IMR-90 (cell line): ENCODE measurements at regions not wholly inside any gene's neighbourhood (a gene's known extent, or its start where the extent isn't known, plus 50 kb on each side); places are given as distances from the start of the nearest gene placed in this dataset.

Experiments
- ATAC-seq: fragments of 200-7000 bp; cut with Tn5 transposase; 2 replicates; pipeline ENCODE4 v1.9.1; 2020; ENCODE audit warnings: low read depth, mild to moderate bottlenecking, moderate library complexity
- BruUV-seq: library from RNA; stranded (reverse); fragments of 400-500 nt; replicated peaks from 2 replicates; lab custom pipeline; 2021; lab: Mats Ljungman, UMichigan
- CTCF ChIA-PET: fragments of 300-600 bp; formaldehyde crosslinking; extraction: SDS; loops from one replicate; lab custom pipeline; 2021; ENCODE audit warnings: antibody characterized with exemption; lab: Yijun Ruan, JAX
- POLR2A ChIA-PET: fragments of 300-600 bp; sonication (Branson Sonifier 250); formaldehyde crosslinking; loops from one replicate; lab custom pipeline; 2022; ENCODE audit warnings: antibody characterized with exemption; ENCODE audit not compliant: unreplicated experiment; lab: Charles Lee
- DNase-seq: peaks from one replicate; pipeline ENCODE4 v3.0.0; 2013
- H2AFZ ChIP-seq: replicated peaks from 2 replicates; pipeline ENCODE3; 2013; ENCODE audit warnings: low read length, mild to moderate bottlenecking; ENCODE audit not compliant: poor library complexity
- H2AK5ac ChIP-seq: 2 replicates; pipeline ENCODE4 v1.6.1; 2013; ENCODE audit warnings: low read depth, low read length, inconsistent platforms
- H2AK9ac ChIP-seq: replicated peaks from 2 replicates; pipeline ENCODE3; 2013; ENCODE audit warnings: mild to moderate bottlenecking, low read depth, low read length, moderate library complexity; ENCODE audit not compliant: poor library complexity
- H2BK120ac ChIP-seq: 2 replicates; pipeline ENCODE4 v1.6.1; 2013; ENCODE audit warnings: low read depth, low read length, inconsistent platforms
- H2BK15ac ChIP-seq: 3 replicates; pipeline ENCODE4 v1.6.1; 2013; ENCODE audit warnings: low read depth, low read length, inconsistent platforms
- H2BK20ac ChIP-seq: 2 replicates; pipeline ENCODE4 v1.6.1; 2013; ENCODE audit warnings: low read depth, mild to moderate bottlenecking, inconsistent platforms, low read length, moderate library complexity
- H2BK5ac ChIP-seq: 2 replicates; pipeline ENCODE4 v1.6.1; 2013; ENCODE audit warnings: mild to moderate bottlenecking, low read depth, low read length, inconsistent platforms; ENCODE audit not compliant: poor library complexity, severe bottlenecking
- H3K14ac ChIP-seq: replicated peaks from 2 replicates; pipeline ENCODE4 v1.6.1; 2013; ENCODE audit warnings: low read depth, low read length, inconsistent platforms
- H3K18ac ChIP-seq: 2 replicates; pipeline ENCODE4 v1.6.1; 2013; ENCODE audit warnings: low read depth, low read length, control low read depth
- H3K23ac ChIP-seq: 2 replicates; pipeline ENCODE4 v1.6.1; 2013; ENCODE audit warnings: low read depth, low read length, inconsistent platforms
- H3K27ac ChIP-seq: 2 replicates; pipeline ENCODE4 v1.5.1; 2013; ENCODE audit warnings: mild to moderate bottlenecking, control low read depth, low read length; ENCODE audit not compliant: insufficient read depth
- H3K27me3 ChIP-seq: 2 replicates; pipeline ENCODE4 v1.6.1; 2013; ENCODE audit warnings: low read length; ENCODE audit not compliant: control insufficient read depth, insufficient read depth
- H3K36me3 ChIP-seq: 2 replicates; pipeline ENCODE4 v1.6.1; 2013; ENCODE audit warnings: low read length, mixed read lengths; ENCODE audit not compliant: control insufficient read depth, insufficient read depth
- H3K4ac ChIP-seq: 2 replicates; pipeline ENCODE4 v1.6.1; 2013; ENCODE audit warnings: low read depth, low read length, inconsistent platforms
- H3K4me1 ChIP-seq: 2 replicates; pipeline ENCODE4 v1.6.1; 2013; ENCODE audit warnings: low read length, mixed read lengths; ENCODE audit not compliant: control insufficient read depth, insufficient read depth
- H3K4me2 ChIP-seq: 2 replicates; pipeline ENCODE4 v1.6.1; 2013; ENCODE audit warnings: low read depth, mild to moderate bottlenecking, control low read depth, low read length, moderate library complexity
- H3K4me3 ChIP-seq: 2 replicates; pipeline ENCODE4 v1.5.1; 2013; ENCODE audit warnings: low read depth, mild to moderate bottlenecking, control low read depth, low read length, moderate library complexity; ENCODE audit not compliant: insufficient read depth
- H3K56ac ChIP-seq: 2 replicates; pipeline ENCODE4 v1.6.1; 2013; ENCODE audit warnings: low read length, inconsistent platforms; ENCODE audit not compliant: insufficient read depth; ENCODE audit errors: extremely low read depth
- H3K79me1 ChIP-seq, 2 experiments: 2 replicates each; pipeline ENCODE4 v1.6.1; 2013; ENCODE audit warnings: low read length in 2 of 2, inconsistent platforms in 1 of 2, low read depth in 1 of 2
- H3K9ac ChIP-seq: 2 replicates; pipeline ENCODE4 v1.6.1; 2013; ENCODE audit warnings: low read depth, low read length, control low read depth
- H3K9me1 ChIP-seq: 2 replicates; pipeline ENCODE4 v1.6.1; 2013; ENCODE audit warnings: low read length, inconsistent platforms; ENCODE audit not compliant: insufficient read depth
- H3K9me3 ChIP-seq: 2 replicates; pipeline ENCODE4 v1.6.1; 2013; ENCODE audit warnings: low read length; ENCODE audit not compliant: control insufficient read depth, insufficient read depth
- H4K20me1 ChIP-seq: 2 replicates; pipeline ENCODE4 v1.6.1; 2013; ENCODE audit warnings: low read length, inconsistent platforms; ENCODE audit not compliant: insufficient read depth
- H4K5ac ChIP-seq: 2 replicates; pipeline ENCODE4 v1.6.1; 2013; ENCODE audit warnings: mild to moderate bottlenecking, low read depth, low read length, control low read depth
- H4K8ac ChIP-seq, 2 experiments: 2 replicates each; pipeline ENCODE4 v1.6.1; 2013; ENCODE audit warnings: low read depth in 2 of 2, low read length in 2 of 2, control low read depth in 1 of 2, inconsistent platforms in 1 of 2
- H4K91ac ChIP-seq: 2 replicates; pipeline ENCODE4 v1.6.1; 2013; ENCODE audit warnings: low read depth, low read length, inconsistent platforms; ENCODE audit not compliant: insufficient read depth
- BHLHE40 ChIP-seq: fragments of 150-350 bp; IDR thresholded peaks from 2 replicates; pipeline ENCODE4 v1.6.1; 2016; ENCODE audit warnings: mild to moderate bottlenecking, low read depth, low read length
- CHD1 ChIP-seq: IDR thresholded peaks from 2 replicates; pipeline ENCODE4 v1.6.1; 2012; ENCODE audit warnings: low read depth, low read length, improper control_type of control experiment
- ELK1 ChIP-seq: fragments of 150-350 bp; IDR thresholded peaks from 2 replicates; pipeline ENCODE4 v1.6.1; 2016; ENCODE audit warnings: low read depth, mild to moderate bottlenecking, low read length, moderate library complexity, borderline replicate concordance
- FOS ChIP-seq: fragments of 150-350 bp; IDR thresholded peaks from 2 replicates; pipeline ENCODE4 v1.6.1; 2016; ENCODE audit warnings: low read depth, low read length
- MAFK ChIP-seq: IDR thresholded peaks from 2 replicates; pipeline ENCODE4 v1.6.1; 2012; ENCODE audit warnings: low read depth, low read length, improper control_type of control experiment
- MAZ ChIP-seq: IDR thresholded peaks from 2 replicates; pipeline ENCODE4 v1.6.1; 2012; ENCODE audit warnings: low read depth, mild to moderate bottlenecking, low read length, improper control_type of control experiment, moderate library complexity, borderline replicate concordance
- NFE2L2 ChIP-seq: fragments of 150-350 bp; IDR thresholded peaks from 2 replicates; pipeline ENCODE4 v1.6.1; 2016; ENCODE audit warnings: low read depth, mild to moderate bottlenecking, low read length
- POLR2A ChIP-seq: IDR thresholded peaks from 2 replicates; pipeline ENCODE4 v1.6.1; 2012; ENCODE audit warnings: mild to moderate bottlenecking, low read depth, low read length
- RAD21 ChIP-seq: IDR thresholded peaks from 2 replicates; pipeline ENCODE4 v1.6.1; 2012; ENCODE audit warnings: low read length, improper control_type of control experiment
- RCOR1 ChIP-seq: IDR thresholded peaks from 2 replicates; pipeline ENCODE4 v1.6.1; 2012; ENCODE audit warnings: mild to moderate bottlenecking, low read length, improper control_type of control experiment; ENCODE audit not compliant: insufficient replicate concordance
- RFX5 ChIP-seq: IDR thresholded peaks from 2 replicates; pipeline ENCODE4 v1.8.0; 2012; ENCODE audit warnings: low read depth, mild to moderate bottlenecking, low read length, moderate library complexity
- SMC3 ChIP-seq: fragments of 150-350 bp; IDR thresholded peaks from 2 replicates; pipeline ENCODE4 v1.6.1; 2016; ENCODE audit warnings: low read depth, mild to moderate bottlenecking, antibody characterized with exemption, low read length, moderate library complexity
- WGBS, 2 experiments: methylation state at CpG; one replicate each; pipeline versions ENCODE4 v1.1.5 to v1.1.7; 2013; ENCODE audit warnings: missing lambda C conversion rate in 2 of 2; ENCODE audit not compliant: insufficient read length in 1 of 2; ENCODE audit errors: extremely low coverage in 2 of 2; 5-methylcytosine and 5-hydroxymethylcytosine counted together
- dilution Hi-C: fragments of 300-500 bp; cut with HindIII; formaldehyde crosslinking; loops from one replicate; pipeline ENCODE4 v1.14.3; 2018; ENCODE audit warnings: low sequenced_read_pairs; ENCODE audit not compliant: unreplicated experiment
- in situ Hi-C: fragments of 300-500 bp; cut with MboI; formaldehyde crosslinking; loops from 3 replicates; pipeline ENCODE4 v1.14.3; 2019; ENCODE audit warnings: low sequenced_read_pairs, inconsistent platforms, mixed read lengths
- intact Hi-C: fragments of 100-400 bp; cut with micrococcal nuclease; formaldehyde crosslinking; loops from 2 replicates; pipeline ENCODE4 v1.10.0; 2022
- TF ChIP-seq, protein P1 (sequence below): fragments of 150-350 bp; IDR thresholded peaks from 2 replicates; pipeline ENCODE4 v1.6.1; 2017; ENCODE audit warnings: mild to moderate bottlenecking, antibody characterized with exemption, low read length, low read depth
- TF ChIP-seq, protein P2 (sequence below): conservative IDR thresholded peaks from 2 replicates; pipeline ENCODE4 v1.5.1; 2012; ENCODE audit warnings: mild to moderate bottlenecking, low read depth, low read length, improper control_type of control experiment

- ATAC-seq: no peak
- H3K27ac ChIP-seq: no peak overlapping the region
- intact Hi-C loops: no loop called here
Observed at GRCh38 chr6:113315879-113316278, 541.3 kb upstream of the MARCKS start.

More at GRCh38 chr6:113315879-113316278, 541.3 kb upstream of the MARCKS start:
- Histone ChIP-seq H3K79me1 (no peaks in the 10 kb centered on the region), H2AK9ac (no peak overlapping the region), H3K18ac (no peak overlapping the region), H2BK120ac (no peak overlapping the region), H2BK5ac (no peak overlapping the region), H2AK5ac (no peak overlapping the region), H4K91ac (no peak overlapping the region), H3K4me2 (no peak overlapping the region), H3K9me3 (no peaks in the 10 kb centered on the region), H3K36me3 (no peaks in the 10 kb centered on the region), H3K4me3 (no peak overlapping the region), H2BK15ac (no peak overlapping the region), H4K5ac (no peak overlapping the region), H2AFZ (no peak overlapping the region), H3K56ac (no peak overlapping the region), H3K9ac (no peak overlapping the region), H4K20me1 (no peaks in the 10 kb centered on the region), H3K27me3 (no peaks in the 10 kb centered on the region), H3K4me1 (peaks cover 6% of the 10 kb centered on the region; the same call in 1 of the 2 replicates), H3K23ac (no peak overlapping the region), H3K4ac (no peak overlapping the region), H3K14ac (no peak overlapping the region), H3K9me1 (no peaks in the 10 kb centered on the region), H4K8ac (no peak overlapping the region), H2BK20ac (no peak overlapping the region)
- dilution Hi-C loops (no loop called here), in situ Hi-C loops (no loop called here)
- no peak for DNase-seq
- ChIA-PET POLR2A (no interaction called here), CTCF (no interaction called here)
- no TSS peak for BruUV-seq
- WGBS, 2 experiments: no CpG with 5 or more reads among the region's 4 CpGs
- no peak for TF ChIP-seq POLR2A
- TF ChIP-seq SMC3: no peak
- TF ChIP-seq MAZ: no peak
- no peak for TF ChIP-seq NFE2L2
- TF ChIP-seq RCOR1: no peak
- TF ChIP-seq RAD21: no peak
- TF ChIP-seq FOS: no peak
- TF ChIP-seq MAFK: no peak
- TF ChIP-seq ELK1: no peak
- TF ChIP-seq CHD1: no peak
- TF ChIP-seq, protein P1, sequence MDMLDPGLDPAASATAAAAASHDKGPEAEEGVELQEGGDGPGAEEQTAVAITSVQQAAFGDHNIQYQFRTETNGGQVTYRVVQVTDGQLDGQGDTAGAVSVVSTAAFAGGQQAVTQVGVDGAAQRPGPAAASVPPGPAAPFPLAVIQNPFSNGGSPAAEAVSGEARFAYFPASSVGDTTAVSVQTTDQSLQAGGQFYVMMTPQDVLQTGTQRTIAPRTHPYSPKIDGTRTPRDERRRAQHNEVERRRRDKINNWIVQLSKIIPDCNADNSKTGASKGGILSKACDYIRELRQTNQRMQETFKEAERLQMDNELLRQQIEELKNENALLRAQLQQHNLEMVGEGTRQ: no peak
- TF ChIP-seq, protein P2, sequence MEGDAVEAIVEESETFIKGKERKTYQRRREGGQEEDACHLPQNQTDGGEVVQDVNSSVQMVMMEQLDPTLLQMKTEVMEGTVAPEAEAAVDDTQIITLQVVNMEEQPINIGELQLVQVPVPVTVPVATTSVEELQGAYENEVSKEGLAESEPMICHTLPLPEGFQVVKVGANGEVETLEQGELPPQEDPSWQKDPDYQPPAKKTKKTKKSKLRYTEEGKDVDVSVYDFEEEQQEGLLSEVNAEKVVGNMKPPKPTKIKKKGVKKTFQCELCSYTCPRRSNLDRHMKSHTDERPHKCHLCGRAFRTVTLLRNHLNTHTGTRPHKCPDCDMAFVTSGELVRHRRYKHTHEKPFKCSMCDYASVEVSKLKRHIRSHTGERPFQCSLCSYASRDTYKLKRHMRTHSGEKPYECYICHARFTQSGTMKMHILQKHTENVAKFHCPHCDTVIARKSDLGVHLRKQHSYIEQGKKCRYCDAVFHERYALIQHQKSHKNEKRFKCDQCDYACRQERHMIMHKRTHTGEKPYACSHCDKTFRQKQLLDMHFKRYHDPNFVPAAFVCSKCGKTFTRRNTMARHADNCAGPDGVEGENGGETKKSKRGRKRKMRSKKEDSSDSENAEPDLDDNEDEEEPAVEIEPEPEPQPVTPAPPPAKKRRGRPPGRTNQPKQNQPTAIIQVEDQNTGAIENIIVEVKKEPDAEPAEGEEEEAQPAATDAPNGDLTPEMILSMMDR: no peak
- TF ChIP-seq BHLHE40: no peak
- TF ChIP-seq RFX5: no peak
